T-helper 17 cell (primary cell): ENCODE measurements at regions not wholly inside any gene's neighbourhood (a gene's known extent, or its start where the extent isn't known, plus 50 kb on each side); places are given as distances from the start of the nearest gene placed in this dataset.

Experiments
- ATAC-seq: fragments of 150-1000 bp; cut with Tn5 transposase; 2 replicates; pipeline ENCODE4 v1.10.0; 2021; ENCODE audit warnings: mild to moderate bottlenecking, moderate library complexity
- DNase-seq, 3 donors: peaks; one replicate each; pipeline versions ENCODE4 v3.0.0 to v3.0.0-alpha.2; 2020 to 2021
- H3K9me3 ChIP-seq: one replicate; pipeline ENCODE4 v1.7.0; 2013; ENCODE audit warnings: low read length, mild to moderate bottlenecking; ENCODE audit not compliant: control insufficient read depth, poor library complexity, severe bottlenecking
- H3K27ac Mint-ChIP-seq: one replicate; pipeline ENCODE4 v1.8.0; 2022; ENCODE audit warnings: mild to moderate bottlenecking, moderate library complexity, mixed read lengths
- H3K27me3 Mint-ChIP-seq: one replicate; pipeline ENCODE4 v1.8.0; 2022; ENCODE audit warnings: mixed read lengths
- H3K36me3 Mint-ChIP-seq: one replicate; pipeline ENCODE4 v1.8.0; 2022; ENCODE audit warnings: low read depth, mixed read lengths
- H3K4me1 Mint-ChIP-seq: one replicate; pipeline ENCODE4 v1.8.0; 2022; ENCODE audit warnings: mild to moderate bottlenecking, mixed read lengths
- H3K4me3 Mint-ChIP-seq: one replicate; pipeline ENCODE4 v1.8.0; 2022; ENCODE audit warnings: mild to moderate bottlenecking, moderate library complexity, mixed read lengths

- H3K9me3 ChIP-seq, result no peaks in the 10 kb centered on the region
- ATAC-seq, result no peak
- Mint-ChIP-seq H3K4me1 (peaks cover 2% of the 10 kb centered on the region), H3K27me3 (peaks cover 26% of the 10 kb centered on the region), H3K27ac (no peak overlapping the region), H3K36me3 (no peaks in the 10 kb centered on the region), H3K4me3 (no peak overlapping the region)
- no peak for DNase-seq
Measured at GRCh38 chr1:87904651-87905050, 576.0 kb downstream of the LMO4 start.

GRCh38 chr1:87905651-87906050 lies 577.0 kb downstream of the LMO4 start:
- no peak overlapping the region for H3K27ac Mint-ChIP-seq
- DNase-seq, result no peak
- no peak overlapping the region for H3K4me3 Mint-ChIP-seq
- H3K9me3 ChIP-seq, result no peaks in the 10 kb centered on the region
- peaks cover 26% of the 10 kb centered on the region for H3K27me3 Mint-ChIP-seq
- peaks cover 2% of the 10 kb centered on the region for H3K4me1 Mint-ChIP-seq
- no peaks in the 10 kb centered on the region for H3K36me3 Mint-ChIP-seq
- ATAC-seq, result no peak

- DNase-seq (no peak), ATAC-seq (no peak)
- no peaks in the 10 kb centered on the region for H3K9me3 ChIP-seq
- H3K27ac Mint-ChIP-seq, result no peak overlapping the region
- H3K4me1 Mint-ChIP-seq, result peaks cover 2% of the 10 kb centered on the region
- peaks cover 26% of the 10 kb centered on the region for H3K27me3 Mint-ChIP-seq
- H3K36me3 Mint-ChIP-seq, result no peaks in the 10 kb centered on the region
- H3K4me3 Mint-ChIP-seq, result no peak overlapping the region
Measured at GRCh38 chr1:87906078-87906477, 577.4 kb downstream of the LMO4 start.

GRCh38 chr1:87913361-87913760 lies 584.7 kb downstream of the LMO4 start:
- ATAC-seq (no peak), DNase-seq (no peak)
- H3K9me3 ChIP-seq, result no peaks in the 10 kb centered on the region
- peaks cover 14% of the 10 kb centered on the region for H3K27me3 Mint-ChIP-seq
- H3K27ac Mint-ChIP-seq, result no peak overlapping the region
- H3K36me3 Mint-ChIP-seq, result no peaks in the 10 kb centered on the region
- H3K4me3 Mint-ChIP-seq, result no peak overlapping the region
- no peaks in the 10 kb centered on the region for H3K4me1 Mint-ChIP-seq

GRCh38 chr1:87914396-87914795 lies 585.7 kb downstream of the LMO4 start:
- Mint-ChIP-seq H3K4me3 (no peak overlapping the region), H3K27ac (no peak overlapping the region)

GRCh38 chr1:87915771-87916170 lies 587.1 kb downstream of the LMO4 start:
- H3K4me3 Mint-ChIP-seq, result no peak overlapping the region
- ATAC-seq, result no peak
- no peaks in the 10 kb centered on the region for H3K36me3 Mint-ChIP-seq
- no peak for DNase-seq
- H3K27ac Mint-ChIP-seq, result no peak overlapping the region
- peaks cover 23% of the 10 kb centered on the region for H3K27me3 Mint-ChIP-seq
- H3K4me1 Mint-ChIP-seq, result no peaks in the 10 kb centered on the region
- no peaks in the 10 kb centered on the region for H3K9me3 ChIP-seq

More at GRCh38 chr1:87914396-87914795, 585.7 kb downstream of the LMO4 start:
- H3K9me3 ChIP-seq, result no peaks in the 10 kb centered on the region
- Mint-ChIP-seq H3K27me3 (peaks cover 23% of the 10 kb centered on the region), H3K36me3 (no peaks in the 10 kb centered on the region), H3K4me1 (no peaks in the 10 kb centered on the region)
- DNase-seq (no peak), ATAC-seq (no peak)

- Mint-ChIP-seq H3K36me3 (no peaks in the 10 kb centered on the region), H3K4me1 (no peaks in the 10 kb centered on the region), H3K4me3 (no peak overlapping the region), H3K27me3 (peaks cover 23% of the 10 kb centered on the region), H3K27ac (no peak overlapping the region)
- DNase-seq (no peak), ATAC-seq (no peak)
- no peaks in the 10 kb centered on the region for H3K9me3 ChIP-seq
Measured at GRCh38 chr1:87916965-87917364, 588.3 kb downstream of the LMO4 start.

GRCh38 chr1:87918398-87918797 lies 589.7 kb downstream of the LMO4 start:
- DNase-seq (no peak), ATAC-seq (no peak)
- H3K9me3 ChIP-seq, result no peaks in the 10 kb centered on the region
- Mint-ChIP-seq H3K36me3 (no peaks in the 10 kb centered on the region), H3K27ac (no peak overlapping the region), H3K27me3 (peaks cover 27% of the 10 kb centered on the region), H3K4me3 (no peak overlapping the region), H3K4me1 (no peaks in the 10 kb centered on the region)

GRCh38 chr1:87922885-87923284 lies 594.2 kb downstream of the LMO4 start:
- Mint-ChIP-seq H3K27ac (no peak overlapping the region), H3K4me3 (no peak overlapping the region), H3K4me1 (no peaks in the 10 kb centered on the region), H3K36me3 (no peaks in the 10 kb centered on the region), H3K27me3 (peaks cover 19% of the 10 kb centered on the region)
- DNase-seq (no peak), ATAC-seq (no peak)
- H3K9me3 ChIP-seq, result no peaks in the 10 kb centered on the region

- ATAC-seq (no peak), DNase-seq (no peak)
- no peaks in the 10 kb centered on the region for H3K4me1 Mint-ChIP-seq
- no peaks in the 10 kb centered on the region for H3K9me3 ChIP-seq
- peaks cover 4% of the 10 kb centered on the region for H3K27me3 Mint-ChIP-seq
- no peak overlapping the region for H3K27ac Mint-ChIP-seq
- H3K4me3 Mint-ChIP-seq, result no peak overlapping the region
- no peaks in the 10 kb centered on the region for H3K36me3 Mint-ChIP-seq
Measured at GRCh38 chr1:87926131-87926830, 597.6 kb downstream of the LMO4 start.

GRCh38 chr1:87926921-87927320 lies 598.2 kb downstream of the LMO4 start:
- DNase-seq (no peak), ATAC-seq (no peak)
- Mint-ChIP-seq H3K27me3 (peaks cover 4% of the 10 kb centered on the region), H3K4me3 (no peak overlapping the region), H3K36me3 (no peaks in the 10 kb centered on the region), H3K4me1 (no peaks in the 10 kb centered on the region), H3K27ac (no peak overlapping the region)
- H3K9me3 ChIP-seq, result no peaks in the 10 kb centered on the region

- no peaks in the 10 kb centered on the region for H3K9me3 ChIP-seq
- Mint-ChIP-seq H3K4me3 (no peak overlapping the region), H3K27me3 (peaks cover 4% of the 10 kb centered on the region), H3K27ac (no peak overlapping the region), H3K4me1 (no peaks in the 10 kb centered on the region), H3K36me3 (no peaks in the 10 kb centered on the region)
- DNase-seq (no peak), ATAC-seq (no peak)
Measured at GRCh38 chr1:87927391-87928280, 599.0 kb downstream of the LMO4 start.

- no peaks in the 10 kb centered on the region for H3K9me3 ChIP-seq
- Mint-ChIP-seq H3K4me1 (no peaks in the 10 kb centered on the region), H3K4me3 (no peak overlapping the region), H3K36me3 (no peaks in the 10 kb centered on the region), H3K27me3 (no peaks in the 10 kb centered on the region), H3K27ac (no peak overlapping the region)
- no peak for DNase-seq
- no peak for ATAC-seq
Measured at GRCh38 chr1:87928623-87929022, 599.9 kb downstream of the LMO4 start.

- H3K9me3 ChIP-seq, result no peaks in the 10 kb centered on the region
- Mint-ChIP-seq H3K27ac (no peak overlapping the region), H3K27me3 (no peaks in the 10 kb centered on the region), H3K4me3 (no peak overlapping the region), H3K4me1 (no peaks in the 10 kb centered on the region), H3K36me3 (no peaks in the 10 kb centered on the region)
- DNase-seq (no peak), ATAC-seq (no peak)
Measured at GRCh38 chr1:87929906-87930305, 601.2 kb downstream of the LMO4 start.
